Choroid plexus epithelial cell (primary cell): ENCODE measurements at regions not wholly inside any gene's neighbourhood (a gene's known extent, or its start where the extent isn't known, plus 50 kb on each side); places are given as distances from the start of the nearest gene placed in this dataset.
A peak's percentile ranks its signal among the peaks of the same experiment; 100 is the strongest.

Source experiments
- DNase-seq: peaks from one replicate; pipeline ENCODE4 v3.0.0-alpha.2; 2010; ENCODE audit warnings: low read depth
- H3K4me3 ChIP-seq: 2 replicates; pipeline ENCODE4 v1.5.1; 2011; ENCODE audit warnings: low read depth, mild to moderate bottlenecking, control low read depth, low read length, moderate library complexity
- CTCF ChIP-seq: conservative IDR thresholded peaks from 2 replicates; pipeline ENCODE4 v1.5.1; 2011; ENCODE audit warnings: low read depth, mild to moderate bottlenecking, control low read depth, inconsistent platforms, low read length, moderate library complexity

DNA sequence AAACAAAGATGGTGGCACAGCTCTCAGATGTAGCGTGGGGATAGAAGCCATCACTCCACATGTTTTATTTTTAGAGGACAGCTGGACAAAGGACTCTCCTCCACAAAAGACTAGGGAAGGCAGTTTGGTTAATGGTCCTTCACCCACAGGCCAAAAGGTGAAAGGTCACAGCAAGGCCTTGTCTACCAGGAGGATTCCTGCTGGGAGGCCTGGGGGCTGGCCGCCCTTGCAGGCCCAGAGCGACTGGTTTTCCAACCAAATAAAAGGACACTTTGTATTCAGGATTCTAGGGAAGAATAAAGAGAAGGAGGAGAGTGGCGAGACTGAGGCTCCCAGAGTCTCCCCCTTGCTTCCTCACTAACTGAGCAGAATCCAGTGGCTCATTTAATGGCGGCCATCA is 94.3 kb downstream of the AXIN2 start:
- H3K4me3 ChIP-seq = no peak overlapping the region
- no peak for DNase-seq
- TF ChIP-seq CTCF = no peak

DNA sequence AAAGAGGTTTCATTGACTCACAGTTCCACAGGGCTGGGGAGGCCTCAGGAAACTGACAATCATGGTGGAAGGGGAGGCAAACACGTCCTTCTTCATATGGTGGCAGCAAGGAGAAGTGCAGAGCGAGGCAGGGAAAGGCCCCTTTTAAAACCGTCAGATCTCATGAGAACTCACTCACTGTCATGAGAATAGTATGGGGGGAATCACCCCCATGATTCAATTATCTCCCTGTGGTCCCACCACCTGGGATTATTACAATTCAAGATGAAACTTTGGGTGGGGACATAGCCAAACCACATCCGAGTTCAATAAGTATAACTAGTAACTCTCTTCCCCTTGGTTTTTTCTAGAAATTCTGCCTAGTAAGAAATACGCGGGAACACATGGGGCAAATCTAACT is 94.9 kb downstream of the AXIN2 start:
- H3K4me3 ChIP-seq = no peak overlapping the region

DNA sequence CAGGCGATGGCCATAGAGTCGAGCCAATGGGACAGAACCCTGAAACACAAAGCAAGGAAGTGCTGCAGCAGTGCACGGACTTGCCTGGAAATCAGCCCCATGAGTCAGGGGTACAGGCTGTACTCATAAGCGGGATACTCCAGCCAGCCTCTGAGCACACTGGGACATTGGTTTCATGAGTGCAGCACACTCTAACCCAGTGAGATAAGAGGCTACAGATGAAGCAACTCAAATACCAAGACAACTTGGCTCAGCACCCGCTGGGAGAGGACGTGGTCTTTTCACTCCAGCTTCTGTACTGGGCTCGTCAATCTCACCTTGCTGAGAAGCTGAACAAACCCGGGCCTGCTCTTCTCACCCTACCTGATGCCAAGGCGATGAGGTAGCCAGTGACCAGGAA is 98.2 kb downstream of the AXIN2 start:
- H3K4me3 ChIP-seq = no peak overlapping the region
- DNase-seq = peak; percentile 83
- no peak for TF ChIP-seq CTCF

More for the DNA sequence above, 94.9 kb downstream of the AXIN2 start:
- no peak for DNase-seq
- TF ChIP-seq CTCF = no peak

GRCh38 chr17:65459677-65460347 is 101.6 kb downstream of the AXIN2 start:
- no peak overlapping the region for H3K4me3 ChIP-seq
- no peak for DNase-seq
- TF ChIP-seq CTCF = no peak

DNA sequence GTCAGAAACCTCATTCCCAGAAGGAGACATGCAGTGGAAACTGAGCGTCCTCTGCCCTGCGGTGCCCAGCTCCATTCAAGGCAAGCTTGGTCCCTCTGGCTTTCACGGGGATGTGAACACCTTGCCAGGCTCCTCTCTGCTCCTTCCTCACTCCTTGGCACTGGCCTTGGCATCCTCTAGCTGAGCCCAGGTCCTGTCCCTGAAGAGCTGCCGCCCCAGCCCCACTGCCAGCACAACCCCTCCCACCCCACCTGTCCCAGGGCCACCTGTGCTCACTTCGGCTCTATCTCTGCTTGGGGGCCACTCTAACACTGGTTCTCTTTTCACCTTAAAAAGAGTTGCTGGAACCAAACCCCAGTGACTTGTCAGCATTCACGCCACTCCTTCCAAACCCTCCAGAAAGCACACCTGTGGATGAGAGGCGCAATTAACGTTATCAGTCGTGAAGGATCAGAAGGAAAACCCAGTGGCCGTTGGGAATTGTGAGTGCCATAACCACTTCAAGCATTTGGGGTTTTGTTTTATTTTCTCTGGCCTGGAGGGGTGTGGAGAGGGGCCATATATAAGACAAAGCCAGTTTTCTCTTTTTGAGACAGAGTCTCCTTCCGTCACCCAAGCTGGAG is 103.7 kb downstream of the AXIN2 start:
- DNase-seq = no peak
- no peak for TF ChIP-seq CTCF
- no peak overlapping the region for H3K4me3 ChIP-seq

- H3K4me3 ChIP-seq = no peak overlapping the region
- TF ChIP-seq CTCF = no peak
- no peak for DNase-seq
Measured at GRCh38 chr17:65457183-65457582, 104.3 kb downstream of the AXIN2 start.
